Esophagus squamous epithelium (tissue), 4 donors: ENCODE measurements at regions not wholly inside any gene's neighbourhood (a gene's known extent, or its start where the extent isn't known, plus 50 kb on each side); places are given as distances from the start of the nearest gene placed in this dataset.

ENCODE experiments used
- POLR2A ChIP-seq, 4 donors: fragments of 450-650 bp; IDR thresholded peaks; one replicate each; pipeline ENCODE4 v1.6.1; 2017; ENCODE audit warnings: antibody characterized with exemption in 4 of 4, mild to moderate bottlenecking in 4 of 4, moderate library complexity in 3 of 4
- TF ChIP-seq, protein P1 (sequence below), 6 experiments: fragments of 450-650 bp in 4 of 6; fragments of 200-600 bp in 2 of 6; sonication (generic) in 2 of 6; IDR thresholded peaks; one replicate each; pipeline ENCODE4 v1.5.1; 2016 to 2019; ENCODE audit warnings: antibody characterized with exemption in 6 of 6, mild to moderate bottlenecking in 4 of 6, moderate library complexity in 4 of 6

DNA sequence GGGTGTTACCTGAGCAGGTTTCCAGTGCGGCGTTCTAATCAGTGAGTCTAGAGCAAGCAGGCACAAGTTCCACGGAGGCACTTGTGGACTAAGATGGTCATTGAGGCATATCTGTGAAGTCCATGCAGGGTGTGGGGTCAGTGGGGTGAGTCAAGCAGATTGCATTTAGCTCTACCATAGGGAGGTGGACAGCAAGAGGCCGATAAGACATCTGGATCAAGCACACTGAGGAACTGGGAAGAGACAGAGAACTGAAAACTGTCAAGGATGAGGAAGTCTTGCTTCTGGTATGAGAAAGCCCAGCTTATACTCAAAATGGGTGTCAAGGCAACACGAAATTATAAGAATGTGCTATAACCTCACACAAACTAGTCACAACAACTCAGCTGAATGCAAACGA lies 61.2 kb upstream of the SLC39A10 start:
- TF ChIP-seq, protein P1, sequence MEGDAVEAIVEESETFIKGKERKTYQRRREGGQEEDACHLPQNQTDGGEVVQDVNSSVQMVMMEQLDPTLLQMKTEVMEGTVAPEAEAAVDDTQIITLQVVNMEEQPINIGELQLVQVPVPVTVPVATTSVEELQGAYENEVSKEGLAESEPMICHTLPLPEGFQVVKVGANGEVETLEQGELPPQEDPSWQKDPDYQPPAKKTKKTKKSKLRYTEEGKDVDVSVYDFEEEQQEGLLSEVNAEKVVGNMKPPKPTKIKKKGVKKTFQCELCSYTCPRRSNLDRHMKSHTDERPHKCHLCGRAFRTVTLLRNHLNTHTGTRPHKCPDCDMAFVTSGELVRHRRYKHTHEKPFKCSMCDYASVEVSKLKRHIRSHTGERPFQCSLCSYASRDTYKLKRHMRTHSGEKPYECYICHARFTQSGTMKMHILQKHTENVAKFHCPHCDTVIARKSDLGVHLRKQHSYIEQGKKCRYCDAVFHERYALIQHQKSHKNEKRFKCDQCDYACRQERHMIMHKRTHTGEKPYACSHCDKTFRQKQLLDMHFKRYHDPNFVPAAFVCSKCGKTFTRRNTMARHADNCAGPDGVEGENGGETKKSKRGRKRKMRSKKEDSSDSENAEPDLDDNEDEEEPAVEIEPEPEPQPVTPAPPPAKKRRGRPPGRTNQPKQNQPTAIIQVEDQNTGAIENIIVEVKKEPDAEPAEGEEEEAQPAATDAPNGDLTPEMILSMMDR (IDR thresholded peaks at IDR 0.05), result no peak
- no peak for TF ChIP-seq POLR2A (IDR thresholded peaks at IDR 0.05)
